ENCODE measurements at regions not wholly inside any gene's neighbourhood (a gene's known extent, or its start where the extent isn't known, plus 50 kb on each side); places are given as distances from the start of the nearest gene placed in this dataset.

DNA sequence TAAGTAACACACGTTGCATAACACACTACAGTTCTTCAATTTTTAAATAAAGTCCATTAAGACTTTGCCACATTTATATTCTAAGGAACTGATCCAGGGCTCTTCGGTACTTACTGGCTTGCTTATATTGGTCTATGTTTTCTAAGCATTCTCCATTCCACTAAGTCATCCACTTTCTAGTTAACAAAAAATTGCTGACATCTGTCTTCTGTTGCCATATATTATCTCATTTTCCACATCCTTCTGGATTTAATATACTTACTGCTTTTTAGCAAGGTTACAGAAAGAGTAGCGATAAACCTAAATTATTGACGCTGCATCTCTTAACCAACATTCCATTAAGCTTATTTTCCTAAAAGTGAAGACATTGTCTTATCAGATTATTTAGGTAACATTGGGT lies 238.4 kb upstream of the LRIG3 start:
- H3K9me3 ChIP-seq (ENCODE audit: control insufficient read depth, insufficient read depth, low read depth, low read length), result peaks cover 9% of the 10 kb centered on the region; the same call in 1 of the 2 replicates
- H3K4me3 ChIP-seq (ENCODE audit: low read depth in 2 of 2, low read length in 2 of 2), result no peak overlapping the region
- ChIA-PET POLR2A (no interaction called here), CTCF (no interaction called here)
- TF ChIP-seq, protein P1, sequence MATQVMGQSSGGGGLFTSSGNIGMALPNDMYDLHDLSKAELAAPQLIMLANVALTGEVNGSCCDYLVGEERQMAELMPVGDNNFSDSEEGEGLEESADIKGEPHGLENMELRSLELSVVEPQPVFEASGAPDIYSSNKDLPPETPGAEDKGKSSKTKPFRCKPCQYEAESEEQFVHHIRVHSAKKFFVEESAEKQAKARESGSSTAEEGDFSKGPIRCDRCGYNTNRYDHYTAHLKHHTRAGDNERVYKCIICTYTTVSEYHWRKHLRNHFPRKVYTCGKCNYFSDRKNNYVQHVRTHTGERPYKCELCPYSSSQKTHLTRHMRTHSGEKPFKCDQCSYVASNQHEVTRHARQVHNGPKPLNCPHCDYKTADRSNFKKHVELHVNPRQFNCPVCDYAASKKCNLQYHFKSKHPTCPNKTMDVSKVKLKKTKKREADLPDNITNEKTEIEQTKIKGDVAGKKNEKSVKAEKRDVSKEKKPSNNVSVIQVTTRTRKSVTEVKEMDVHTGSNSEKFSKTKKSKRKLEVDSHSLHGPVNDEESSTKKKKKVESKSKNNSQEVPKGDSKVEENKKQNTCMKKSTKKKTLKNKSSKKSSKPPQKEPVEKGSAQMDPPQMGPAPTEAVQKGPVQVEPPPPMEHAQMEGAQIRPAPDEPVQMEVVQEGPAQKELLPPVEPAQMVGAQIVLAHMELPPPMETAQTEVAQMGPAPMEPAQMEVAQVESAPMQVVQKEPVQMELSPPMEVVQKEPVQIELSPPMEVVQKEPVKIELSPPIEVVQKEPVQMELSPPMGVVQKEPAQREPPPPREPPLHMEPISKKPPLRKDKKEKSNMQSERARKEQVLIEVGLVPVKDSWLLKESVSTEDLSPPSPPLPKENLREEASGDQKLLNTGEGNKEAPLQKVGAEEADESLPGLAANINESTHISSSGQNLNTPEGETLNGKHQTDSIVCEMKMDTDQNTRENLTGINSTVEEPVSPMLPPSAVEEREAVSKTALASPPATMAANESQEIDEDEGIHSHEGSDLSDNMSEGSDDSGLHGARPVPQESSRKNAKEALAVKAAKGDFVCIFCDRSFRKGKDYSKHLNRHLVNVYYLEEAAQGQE (IDR thresholded peaks at IDR 0.05; ENCODE audit: insufficient read depth in 1 of 2, low read depth in 2 of 2, low read length in 1 of 2), result no peak
- TF ChIP-seq SIN3A (IDR thresholded peaks at IDR 0.05; ENCODE audit: borderline replicate concordance, insufficient read depth, low read depth, low read length) (no peak), POLR2AphosphoS5 (IDR thresholded peaks at IDR 0.05; ENCODE audit: low read depth, low read length) (no peak), TCF7L2 (IDR thresholded peaks at IDR 0.05; ENCODE audit: low read depth, low read length) (no peak)
- TF ChIP-seq, protein P2, sequence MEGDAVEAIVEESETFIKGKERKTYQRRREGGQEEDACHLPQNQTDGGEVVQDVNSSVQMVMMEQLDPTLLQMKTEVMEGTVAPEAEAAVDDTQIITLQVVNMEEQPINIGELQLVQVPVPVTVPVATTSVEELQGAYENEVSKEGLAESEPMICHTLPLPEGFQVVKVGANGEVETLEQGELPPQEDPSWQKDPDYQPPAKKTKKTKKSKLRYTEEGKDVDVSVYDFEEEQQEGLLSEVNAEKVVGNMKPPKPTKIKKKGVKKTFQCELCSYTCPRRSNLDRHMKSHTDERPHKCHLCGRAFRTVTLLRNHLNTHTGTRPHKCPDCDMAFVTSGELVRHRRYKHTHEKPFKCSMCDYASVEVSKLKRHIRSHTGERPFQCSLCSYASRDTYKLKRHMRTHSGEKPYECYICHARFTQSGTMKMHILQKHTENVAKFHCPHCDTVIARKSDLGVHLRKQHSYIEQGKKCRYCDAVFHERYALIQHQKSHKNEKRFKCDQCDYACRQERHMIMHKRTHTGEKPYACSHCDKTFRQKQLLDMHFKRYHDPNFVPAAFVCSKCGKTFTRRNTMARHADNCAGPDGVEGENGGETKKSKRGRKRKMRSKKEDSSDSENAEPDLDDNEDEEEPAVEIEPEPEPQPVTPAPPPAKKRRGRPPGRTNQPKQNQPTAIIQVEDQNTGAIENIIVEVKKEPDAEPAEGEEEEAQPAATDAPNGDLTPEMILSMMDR (IDR thresholded peaks at IDR 0.05), result no peak
- H3K4me1 ChIP-seq (ENCODE audit: control insufficient read depth, insufficient read depth, low read length), result no peaks in the 10 kb centered on the region
- no peaks in the 10 kb centered on the region for H3K27me3 ChIP-seq (ENCODE audit: control insufficient read depth, insufficient read depth, low read length)
- H3K27ac ChIP-seq (ENCODE audit: low read length), result no peak overlapping the region
- in situ Hi-C loops (cut with HindIII; ENCODE audit: low pct_unique_long_range_greater_than_20kb, low sequenced_read_pairs), result no loop called here
- ATAC-seq (no peak), DNase-seq (ENCODE audit: low read depth, low spot score) (no peak)
- no TSS peak for BruUV-seq (replicated peaks)
- intact Hi-C loops (cut with micrococcal nuclease; ENCODE audit: unreplicated experiment), result no loop called here
- no peaks in the 10 kb centered on the region for H3K36me3 ChIP-seq (ENCODE audit: control insufficient read depth, insufficient read depth, low read length)

DNA sequence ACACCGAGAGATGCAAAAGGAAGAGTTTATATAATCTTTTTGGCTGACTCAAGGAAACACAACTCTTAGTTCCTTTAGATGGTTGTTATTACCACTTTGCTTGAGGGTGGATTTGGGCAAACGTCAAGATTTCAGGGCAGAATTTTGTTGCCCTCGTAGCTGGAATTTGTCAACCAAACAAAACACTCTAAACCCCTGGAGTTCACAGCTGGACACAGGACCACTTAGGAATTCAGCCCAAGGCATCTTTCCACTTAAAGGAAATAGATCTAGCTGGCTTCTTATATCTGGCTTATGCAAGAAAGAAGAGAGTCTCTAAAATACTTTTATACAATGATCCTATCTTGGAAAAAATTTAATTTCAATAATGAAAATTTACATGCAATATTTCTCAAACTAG lies 237.8 kb upstream of the LRIG3 start:
- no peaks in the 10 kb centered on the region for H3K36me3 ChIP-seq (ENCODE audit: control insufficient read depth, insufficient read depth, low read length)
- in situ Hi-C loops (cut with HindIII; ENCODE audit: low pct_unique_long_range_greater_than_20kb, low sequenced_read_pairs) (no loop called here), intact Hi-C loops (cut with micrococcal nuclease; ENCODE audit: unreplicated experiment) (no loop called here)
- ATAC-seq (no peak), DNase-seq (ENCODE audit: low read depth, low spot score) (no peak)
- H3K27ac ChIP-seq (ENCODE audit: low read length), result no peak overlapping the region
- TF ChIP-seq, protein P1 (IDR thresholded peaks at IDR 0.05; ENCODE audit: insufficient read depth in 1 of 2, low read depth in 2 of 2, low read length in 1 of 2), result no peak
- TF ChIP-seq POLR2AphosphoS5 (IDR thresholded peaks at IDR 0.05; ENCODE audit: low read depth, low read length) (no peak), SIN3A (IDR thresholded peaks at IDR 0.05; ENCODE audit: borderline replicate concordance, insufficient read depth, low read depth, low read length) (no peak), TCF7L2 (IDR thresholded peaks at IDR 0.05; ENCODE audit: low read depth, low read length) (no peak)
- TF ChIP-seq, protein P2 (IDR thresholded peaks at IDR 0.05), result no peak
- CTCF ChIA-PET, result no interaction called here
- H3K4me3 ChIP-seq (ENCODE audit: low read depth in 2 of 2, low read length in 2 of 2), result no peak overlapping the region
- no TSS peak for BruUV-seq (replicated peaks)
- H3K27me3 ChIP-seq (ENCODE audit: control insufficient read depth, insufficient read depth, low read length), result no peaks in the 10 kb centered on the region
- peaks cover 9% of the 10 kb centered on the region; the same call in 1 of the 2 replicates for H3K9me3 ChIP-seq (ENCODE audit: control insufficient read depth, insufficient read depth, low read depth, low read length)
- H3K4me1 ChIP-seq (ENCODE audit: control insufficient read depth, insufficient read depth, low read length), result no peaks in the 10 kb centered on the region
- POLR2A ChIA-PET, result no interaction called here
